GM18517 (cell line): ENCODE measurements at regions not wholly inside any gene's neighbourhood (a gene's known extent, or its start where the extent isn't known, plus 50 kb on each side); places are given as distances from the start of the nearest gene placed in this dataset.
"Not testable (repeated sequence)": the region's sequence is repeated elsewhere in the genome, so short reads cannot be mapped to it uniquely, and the experiment has no call there.

ENCODE experiments used
- ATAC-seq: cut with Tn5 transposase; IDR thresholded peaks from one replicate; pipeline ENCODE4 v1.9.1; 2021; ENCODE audit warnings: mild to moderate bottlenecking, moderate library complexity; ENCODE audit not compliant: unreplicated experiment

GRCh38 chr4:188372058-188372457 lies 232.8 kb downstream of the TRIML1 start:
- ATAC-seq, result no peak

GRCh38 chr4:188372829-188373228 lies 233.6 kb downstream of the TRIML1 start:
- no peak for ATAC-seq

GRCh38 chr4:188374871-188375270 lies 235.6 kb downstream of the TRIML1 start:
- ATAC-seq, result no peak

GRCh38 chr4:188377816-188378215 lies 238.6 kb downstream of the TRIML1 start:
- no peak for ATAC-seq

- no peak for ATAC-seq
Measured at GRCh38 chr4:188383180-188383579, 243.9 kb downstream of the TRIML1 start.

- ATAC-seq, result no peak
Measured at GRCh38 chr4:188387179-188387791, 248.0 kb downstream of the TRIML1 start.

- ATAC-seq, result not testable (repeated sequence)
Measured at GRCh38 chr4:188391349-188391748, 252.1 kb downstream of the TRIML1 start.

- no peak for ATAC-seq
Measured at GRCh38 chr4:188396037-188396436, 256.8 kb downstream of the TRIML1 start.

- no peak for ATAC-seq
Measured at GRCh38 chr4:188399834-188400233, 260.6 kb downstream of the TRIML1 start.

GRCh38 chr4:188400451-188400850 lies 261.2 kb downstream of the TRIML1 start:
- no peak for ATAC-seq

- no peak for ATAC-seq
Measured at GRCh38 chr4:188403272-188403671, 264.0 kb downstream of the TRIML1 start.

- ATAC-seq, result not testable (repeated sequence)
Measured at GRCh38 chr4:188405071-188405835, 266.0 kb downstream of the TRIML1 start.

GRCh38 chr4:188408244-188409030 lies 269.2 kb downstream of the TRIML1 start:
- ATAC-seq, result no peak

- ATAC-seq, result no peak
Measured at GRCh38 chr4:188409851-188410250, 270.6 kb downstream of the TRIML1 start.

- ATAC-seq, result no peak
Measured at GRCh38 chr4:188411805-188412204, 272.6 kb downstream of the TRIML1 start.

GRCh38 chr4:188412499-188412898 lies 273.3 kb downstream of the TRIML1 start:
- no peak for ATAC-seq

GRCh38 chr4:188414441-188414840 lies 275.2 kb downstream of the TRIML1 start:
- ATAC-seq, result no peak

GRCh38 chr4:188417181-188417580 lies 277.9 kb downstream of the TRIML1 start:
- no peak for ATAC-seq

- no peak for ATAC-seq
Measured at GRCh38 chr4:188423039-188423438, 283.8 kb downstream of the TRIML1 start.

GRCh38 chr4:188428935-188429334 lies 289.7 kb downstream of the TRIML1 start:
- no peak for ATAC-seq

- no peak for ATAC-seq
Measured at GRCh38 chr4:188429965-188430364, 290.7 kb downstream of the TRIML1 start.

GRCh38 chr4:188430384-188430783 lies 291.1 kb downstream of the TRIML1 start:
- no peak for ATAC-seq
